Keratinocyte (primary cell): ENCODE measurements at regions not wholly inside any gene's neighbourhood (a gene's known extent, or its start where the extent isn't known, plus 50 kb on each side); places are given as distances from the start of the nearest gene placed in this dataset.

ENCODE experiments used
- DNase-seq: peaks from one replicate; pipeline ENCODE4 v3.0.0-alpha.2; 2011; ENCODE audit warnings: low read depth, missing footprints, low spot score
- FAIRE-seq: peaks from 2 replicates; lab custom pipeline; 2011; peaks lifted over from hg19 to GRCh38; lab: Jason Lieb, UNC
- H2AFZ ChIP-seq: 2 replicates; pipeline ENCODE4 v1.6.0; 2012; ENCODE audit warnings: low read length, control low read depth, inconsistent platforms; ENCODE audit not compliant: control insufficient read depth
- H3K27ac ChIP-seq: 2 replicates; pipeline ENCODE4 v1.5.1; 2011; ENCODE audit warnings: low read length; ENCODE audit not compliant: control insufficient read depth, insufficient read depth
- H3K27me3 ChIP-seq: 3 replicates; pipeline ENCODE4 v1.6.0; 2011; ENCODE audit warnings: low read length; ENCODE audit not compliant: control insufficient read depth, insufficient read depth; ENCODE audit errors: extremely low read depth
- H3K36me3 ChIP-seq, 2 experiments: 2 replicates in 1 of 2; 3 replicates in 1 of 2; pipeline ENCODE4 v1.5.1; 2011; ENCODE audit warnings: low read length in 2 of 2, mild to moderate bottlenecking in 1 of 2; ENCODE audit not compliant: control insufficient read depth in 2 of 2, insufficient read depth in 2 of 2; ENCODE audit errors: extremely low read depth in 1 of 2
- H3K4me1 ChIP-seq: 3 replicates; pipeline ENCODE4 v1.5.1; 2011; ENCODE audit warnings: low read length; ENCODE audit not compliant: control insufficient read depth, insufficient read depth; ENCODE audit errors: extremely low read depth
- H3K4me2 ChIP-seq: 3 replicates; pipeline ENCODE4 v1.6.0; 2011; ENCODE audit warnings: low read depth, low read length; ENCODE audit not compliant: control insufficient read depth, insufficient read depth; ENCODE audit errors: extremely low read depth
- H3K4me3 ChIP-seq, 3 experiments: fragments of 200-600 bp in 1 of 3; sonication (generic) in 1 of 3; 2 replicates in 2 of 3; 3 replicates in 1 of 3; pipeline ENCODE4 v1.5.1; 2011 to 2016; ENCODE audit warnings: low read length in 3 of 3, mild to moderate bottlenecking in 3 of 3, control low read depth in 2 of 3, inconsistent platforms in 1 of 3, low read depth in 1 of 3, mixed read lengths in 1 of 3, mixed run types in 1 of 3, moderate library complexity in 1 of 3; ENCODE audit not compliant: control insufficient read depth in 2 of 3, insufficient read depth in 2 of 3; ENCODE audit errors: extremely low read depth in 1 of 3
- H3K79me2 ChIP-seq: 2 replicates; pipeline ENCODE4 v1.6.0; 2012; ENCODE audit warnings: low read length; ENCODE audit not compliant: control insufficient read depth, insufficient read depth
- H3K9ac ChIP-seq: 3 replicates; pipeline ENCODE4 v1.6.0; 2011; ENCODE audit warnings: low read length; ENCODE audit not compliant: control insufficient read depth, insufficient read depth; ENCODE audit errors: extremely low read depth
- H3K9me1 ChIP-seq: 3 replicates; pipeline ENCODE4 v1.6.0; 2011; ENCODE audit warnings: low read length; ENCODE audit not compliant: control insufficient read depth, insufficient read depth; ENCODE audit errors: extremely low read depth
- H3K9me3 ChIP-seq: 2 replicates; pipeline ENCODE4 v1.5.1; 2012; ENCODE audit warnings: low read depth, low read length; ENCODE audit not compliant: control insufficient read depth
- H4K20me1 ChIP-seq: 3 replicates; pipeline ENCODE4 v1.6.0; 2011; ENCODE audit warnings: low read length; ENCODE audit not compliant: control insufficient read depth, insufficient read depth; ENCODE audit errors: extremely low read depth
- CTCF ChIP-seq, 3 experiments: IDR thresholded peaks in 1 of 3; conservative IDR thresholded peaks in 1 of 3; optimal IDR thresholded peaks in 1 of 3; 2 replicates in 2 of 3; 3 replicates in 1 of 3; pipeline versions ENCODE3 to v1.5.1; 2011; ENCODE audit warnings: low read length in 3 of 3, mild to moderate bottlenecking in 3 of 3, moderate library complexity in 2 of 3, control low read depth in 1 of 3, inconsistent platforms in 1 of 3; ENCODE audit not compliant: insufficient read depth in 2 of 3; ENCODE audit errors: extremely low read depth in 1 of 3
- EZH2 ChIP-seq: IDR thresholded peaks from one replicate; pipeline ENCODE4 v1.6.1; 2012; ENCODE audit warnings: inconsistent platforms, mild to moderate bottlenecking, low read length, moderate library complexity
- dilution Hi-C: fragments of 300-500 bp; cut with MboI; formaldehyde crosslinking; loops from one replicate; pipeline ENCODE4 v1.7.0; 2020; ENCODE audit warnings: low sequenced_read_pairs; ENCODE audit not compliant: extremely low pct_ligation_motif_present

GRCh38 chr6:19668710-19669109 is 168.5 kb upstream of the ID4 start:
- Histone ChIP-seq H3K9ac (no peak overlapping the region), H4K20me1 (no peaks in the 10 kb centered on the region), H3K36me3 (no peaks in the 10 kb centered on the region), H3K4me3 (no peak overlapping the region), H3K27ac (no peak overlapping the region), H3K9me3 (no peaks in the 10 kb centered on the region), H3K4me1 (no peaks in the 10 kb centered on the region), H3K27me3 (no peaks in the 10 kb centered on the region), H2AFZ (no peak overlapping the region), H3K4me2 (no peak overlapping the region), H3K9me1 (no peaks in the 10 kb centered on the region), H3K79me2 (no peaks in the 10 kb centered on the region)
- dilution Hi-C loops = no loop called here
- DNase-seq (no peak), FAIRE-seq (no peak)
- TF ChIP-seq CTCF (optimal IDR thresholded peaks at IDR 0.05 in 1 of 3, IDR thresholded peaks at IDR 0.05 in 1 of 3, conservative IDR thresholded peaks at IDR 0.05 in 1 of 3; ENCODE audit: extremely low read depth in 1 of 3, insufficient read depth in 2 of 3, low read length in 3 of 3) (no peak), EZH2 (no peak)

GRCh38 chr6:19669206-19669605 is 168.0 kb upstream of the ID4 start:
- TF ChIP-seq EZH2 (no peak), CTCF (optimal IDR thresholded peaks at IDR 0.05 in 1 of 3, IDR thresholded peaks at IDR 0.05 in 1 of 3, conservative IDR thresholded peaks at IDR 0.05 in 1 of 3; ENCODE audit: extremely low read depth in 1 of 3, insufficient read depth in 2 of 3, low read length in 3 of 3) (no peak)
- Histone ChIP-seq H3K9ac (no peak overlapping the region), H3K9me1 (no peaks in the 10 kb centered on the region), H3K36me3 (no peaks in the 10 kb centered on the region), H4K20me1 (no peaks in the 10 kb centered on the region), H2AFZ (no peak overlapping the region), H3K4me1 (no peaks in the 10 kb centered on the region), H3K27ac (no peak overlapping the region), H3K4me2 (no peak overlapping the region), H3K4me3 (no peak overlapping the region), H3K79me2 (no peaks in the 10 kb centered on the region), H3K27me3 (no peaks in the 10 kb centered on the region), H3K9me3 (no peaks in the 10 kb centered on the region)
- FAIRE-seq (no peak), DNase-seq (no peak)
- dilution Hi-C loops = no loop called here
